LNCAP (cell line): ENCODE measurements at regions not wholly inside any gene's neighbourhood (a gene's known extent, or its start where the extent isn't known, plus 50 kb on each side); places are given as distances from the start of the nearest gene placed in this dataset.

ENCODE experiments used
- TF ChIP-seq, protein P1 (sequence below): fragments of 450-650 bp; IDR thresholded peaks from 2 replicates; pipeline ENCODE4 v1.5.1; 2017; ENCODE audit warnings: mild to moderate bottlenecking

DNA sequence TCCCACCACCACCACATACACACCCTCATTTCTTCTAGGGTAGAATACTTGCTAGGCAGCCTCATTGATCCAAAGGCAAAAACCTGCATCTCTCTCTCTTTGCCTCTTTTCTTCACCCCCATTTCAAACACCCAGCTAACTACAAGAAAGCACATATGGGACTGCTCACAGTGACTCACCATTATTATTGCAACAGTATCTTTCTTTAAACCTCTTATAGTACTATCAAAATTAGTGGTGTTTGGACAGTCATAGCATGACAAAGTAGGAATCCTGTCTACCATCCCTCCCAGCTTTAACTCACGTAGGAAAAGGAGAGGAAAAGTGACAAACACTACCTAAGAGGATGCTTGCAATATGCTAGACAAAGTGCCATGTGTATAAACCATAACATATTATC, 422.5 kb upstream of the CRIM1 start:
- TF ChIP-seq, protein P1, sequence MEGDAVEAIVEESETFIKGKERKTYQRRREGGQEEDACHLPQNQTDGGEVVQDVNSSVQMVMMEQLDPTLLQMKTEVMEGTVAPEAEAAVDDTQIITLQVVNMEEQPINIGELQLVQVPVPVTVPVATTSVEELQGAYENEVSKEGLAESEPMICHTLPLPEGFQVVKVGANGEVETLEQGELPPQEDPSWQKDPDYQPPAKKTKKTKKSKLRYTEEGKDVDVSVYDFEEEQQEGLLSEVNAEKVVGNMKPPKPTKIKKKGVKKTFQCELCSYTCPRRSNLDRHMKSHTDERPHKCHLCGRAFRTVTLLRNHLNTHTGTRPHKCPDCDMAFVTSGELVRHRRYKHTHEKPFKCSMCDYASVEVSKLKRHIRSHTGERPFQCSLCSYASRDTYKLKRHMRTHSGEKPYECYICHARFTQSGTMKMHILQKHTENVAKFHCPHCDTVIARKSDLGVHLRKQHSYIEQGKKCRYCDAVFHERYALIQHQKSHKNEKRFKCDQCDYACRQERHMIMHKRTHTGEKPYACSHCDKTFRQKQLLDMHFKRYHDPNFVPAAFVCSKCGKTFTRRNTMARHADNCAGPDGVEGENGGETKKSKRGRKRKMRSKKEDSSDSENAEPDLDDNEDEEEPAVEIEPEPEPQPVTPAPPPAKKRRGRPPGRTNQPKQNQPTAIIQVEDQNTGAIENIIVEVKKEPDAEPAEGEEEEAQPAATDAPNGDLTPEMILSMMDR: no peak

DNA sequence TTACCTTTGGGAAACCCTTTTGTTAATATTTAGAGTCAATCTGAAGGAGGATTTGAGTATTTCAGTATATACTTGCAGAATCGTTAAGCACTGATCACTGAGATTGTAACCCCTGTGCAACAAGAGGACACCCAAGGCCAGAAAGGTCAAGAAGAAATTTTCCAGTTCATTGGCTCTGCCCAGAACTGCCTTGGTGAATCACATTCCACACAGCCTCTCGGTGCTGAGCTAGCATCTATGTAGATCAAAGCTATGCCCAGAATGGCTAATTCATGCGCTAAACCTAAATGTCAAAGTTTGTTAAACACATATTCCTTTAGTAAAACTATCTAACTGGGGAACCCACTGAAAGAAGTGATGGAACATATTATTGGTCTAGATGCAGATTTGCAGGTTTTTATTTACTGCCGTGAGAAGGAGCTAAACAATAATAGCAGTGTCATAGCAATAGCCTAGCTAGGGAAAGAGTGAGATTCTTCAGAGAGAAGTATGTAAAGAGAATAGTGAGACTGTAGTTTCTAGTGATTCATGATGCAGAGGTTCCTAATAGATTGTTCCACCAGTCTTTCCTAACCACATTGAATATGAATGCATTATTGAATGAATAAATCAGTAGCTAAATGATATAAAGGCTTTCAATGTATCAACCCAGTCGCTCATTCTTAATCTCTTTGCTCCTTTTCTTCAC, 423.2 kb upstream of the CRIM1 start:
- TF ChIP-seq, protein P1: no peak

DNA sequence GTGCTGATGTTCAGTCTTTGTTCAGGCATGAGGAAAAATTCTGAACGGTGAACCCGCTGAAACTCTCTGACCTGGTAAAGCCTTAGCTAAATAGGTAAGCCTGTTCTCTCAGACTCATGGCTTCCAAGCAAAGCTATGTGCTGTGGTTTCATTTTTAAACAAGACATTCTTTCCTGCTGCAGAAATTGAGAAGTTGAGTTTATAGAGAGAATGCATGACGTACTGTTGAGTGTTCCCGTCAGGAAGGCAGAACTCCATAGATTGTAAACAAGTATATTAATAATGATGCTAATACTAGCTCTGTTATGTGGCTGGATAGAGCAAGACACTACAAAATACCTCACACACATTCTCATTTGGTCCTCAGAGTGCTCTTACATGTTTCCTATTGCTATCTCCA, 424.0 kb upstream of the CRIM1 start:
- TF ChIP-seq, protein P1: no peak

DNA sequence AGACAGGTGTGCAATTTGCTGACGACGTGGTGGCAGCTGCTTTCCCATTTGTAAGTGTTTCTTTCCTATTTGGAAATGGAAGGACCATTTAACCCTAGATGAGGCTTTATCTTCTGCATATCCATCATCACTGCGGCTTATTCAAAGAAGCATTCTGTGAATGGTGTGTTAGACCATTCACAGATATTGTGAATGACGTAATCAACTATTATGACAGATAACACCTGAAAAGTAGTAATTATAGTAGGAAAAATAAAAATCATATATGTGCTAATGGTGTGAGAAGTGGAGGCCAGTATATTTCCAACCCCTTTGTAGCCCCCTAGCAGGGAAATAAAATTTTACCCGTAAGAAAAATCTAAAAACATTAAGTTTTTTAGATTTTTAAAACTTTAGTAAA, 424.5 kb upstream of the CRIM1 start:
- TF ChIP-seq, protein P1: no peak

DNA sequence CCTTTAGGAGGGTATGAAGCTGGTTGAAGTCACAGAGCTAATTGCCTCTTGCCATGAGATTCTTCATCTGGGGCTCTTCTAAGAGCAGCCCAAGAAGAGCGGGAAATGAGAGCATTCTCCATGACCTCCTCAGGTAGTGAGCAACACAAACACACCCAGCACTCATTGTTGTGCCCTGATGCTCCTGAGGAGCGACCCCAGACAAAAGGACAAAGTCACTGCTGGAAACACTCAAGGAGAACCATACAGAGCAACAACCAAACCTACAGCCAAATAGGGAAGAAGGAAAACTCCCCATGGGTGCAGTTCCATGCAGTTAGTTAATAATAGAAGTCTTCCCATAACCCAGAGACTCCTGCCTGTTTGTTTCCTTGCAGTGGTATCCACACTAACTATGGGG, 426.0 kb upstream of the CRIM1 start:
- TF ChIP-seq, protein P1: no peak

DNA sequence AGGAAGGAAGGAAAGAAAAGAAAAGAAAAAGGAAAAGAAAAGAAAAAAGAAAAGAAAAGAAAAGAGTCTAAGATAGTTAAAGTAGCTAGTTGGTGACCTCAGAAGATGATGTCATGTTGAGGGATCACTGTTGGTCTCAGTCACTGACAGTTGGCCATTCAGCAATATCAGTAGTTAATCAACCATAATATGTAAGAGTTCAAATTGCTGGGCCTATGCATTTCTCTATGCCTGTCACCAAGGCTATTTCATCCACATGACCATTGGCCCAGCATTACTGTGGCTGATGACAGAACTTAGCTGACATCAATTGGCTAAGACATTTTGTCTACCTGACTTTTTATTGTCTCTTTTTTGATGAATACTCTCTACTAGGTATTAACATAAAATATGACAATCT, 435.5 kb upstream of the CRIM1 start:
- TF ChIP-seq, protein P1: no peak

DNA sequence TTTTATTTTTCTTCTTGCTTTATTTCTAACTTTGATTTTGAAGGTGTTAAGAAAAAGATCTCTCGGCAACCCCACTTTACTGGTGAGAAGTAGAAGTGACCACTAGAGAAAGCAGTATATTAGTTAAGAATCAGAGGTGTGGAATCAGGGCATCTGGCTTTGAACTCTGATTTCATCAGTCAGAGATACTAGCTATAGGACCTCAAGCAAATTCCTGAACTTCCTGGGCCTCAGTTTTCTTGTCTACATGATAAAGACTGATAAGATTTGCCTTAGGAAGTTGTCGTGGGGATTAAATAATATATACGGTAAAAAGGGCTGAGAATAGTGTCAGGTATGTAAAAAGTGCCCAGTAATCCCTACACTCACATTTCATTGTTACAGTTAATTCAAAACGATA, 440.3 kb upstream of the CRIM1 start:
- TF ChIP-seq, protein P1: no peak

DNA sequence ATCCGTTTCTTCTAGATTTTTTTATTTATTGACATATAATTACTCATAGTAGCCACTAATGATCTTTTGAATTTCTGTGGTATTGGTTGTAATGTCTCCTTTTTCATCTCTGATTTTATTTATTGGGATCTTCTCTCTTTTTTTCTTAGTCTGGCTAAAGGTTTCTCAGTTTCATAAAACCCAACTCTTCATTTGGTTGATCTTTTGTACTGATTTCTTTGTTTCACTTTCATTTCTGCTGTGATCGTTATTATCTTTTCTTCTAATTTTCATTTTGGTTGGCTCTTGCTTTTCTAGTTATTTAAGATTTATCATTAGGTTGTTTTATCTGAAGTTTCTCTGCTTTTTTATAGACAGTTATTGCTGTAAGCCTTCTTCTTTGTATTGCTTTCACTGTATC, 463.6 kb upstream of the CRIM1 start:
- TF ChIP-seq, protein P1: no peak
